DND-41 (cell line): ENCODE measurements at regions not wholly inside any gene's neighbourhood (a gene's known extent, or its start where the extent isn't known, plus 50 kb on each side); places are given as distances from the start of the nearest gene placed in this dataset.

ENCODE experiments used
- EZH2 ChIP-seq: IDR thresholded peaks from 3 replicates; pipeline ENCODE4 v1.6.1; 2012; ENCODE audit warnings: borderline replicate concordance, low read depth, mild to moderate bottlenecking, moderate library complexity, low read length, inconsistent platforms; ENCODE audit not compliant: severe bottlenecking
- TF ChIP-seq, protein P1 (sequence below): IDR thresholded peaks from 2 replicates; pipeline ENCODE4 v1.5.1; 2012; ENCODE audit warnings: borderline replicate concordance, low read length, moderate library complexity, mild to moderate bottlenecking; ENCODE audit not compliant: poor library complexity, severe bottlenecking; ENCODE audit errors: extremely low read depth

DNA sequence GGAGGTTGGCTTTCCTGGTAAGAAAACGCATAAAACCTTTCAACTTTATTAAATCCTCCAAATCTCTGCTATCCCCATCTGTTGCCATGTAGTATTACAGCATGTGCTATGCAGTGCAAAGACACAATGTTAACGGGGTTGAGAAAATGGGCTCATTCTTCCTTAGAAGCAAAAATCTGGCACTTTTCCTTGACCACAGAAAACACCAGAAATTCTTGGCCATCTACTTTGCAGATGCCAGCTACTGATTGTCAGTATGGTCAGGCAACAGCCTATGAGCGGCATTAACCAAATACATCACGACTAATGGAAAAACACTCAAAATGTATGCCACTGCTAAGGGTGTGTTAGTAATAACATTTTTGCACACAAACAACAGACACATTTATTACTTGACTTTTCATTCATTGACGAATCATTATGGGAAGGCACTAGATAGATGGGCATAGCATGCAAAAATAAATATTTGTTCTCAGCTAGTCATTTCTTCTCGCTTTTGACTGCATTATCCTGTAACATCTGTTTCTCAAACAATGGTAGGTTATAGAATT, 65.2 kb upstream of the CRIM1 start:
- TF ChIP-seq EZH2 = no peak
- TF ChIP-seq, protein P1, sequence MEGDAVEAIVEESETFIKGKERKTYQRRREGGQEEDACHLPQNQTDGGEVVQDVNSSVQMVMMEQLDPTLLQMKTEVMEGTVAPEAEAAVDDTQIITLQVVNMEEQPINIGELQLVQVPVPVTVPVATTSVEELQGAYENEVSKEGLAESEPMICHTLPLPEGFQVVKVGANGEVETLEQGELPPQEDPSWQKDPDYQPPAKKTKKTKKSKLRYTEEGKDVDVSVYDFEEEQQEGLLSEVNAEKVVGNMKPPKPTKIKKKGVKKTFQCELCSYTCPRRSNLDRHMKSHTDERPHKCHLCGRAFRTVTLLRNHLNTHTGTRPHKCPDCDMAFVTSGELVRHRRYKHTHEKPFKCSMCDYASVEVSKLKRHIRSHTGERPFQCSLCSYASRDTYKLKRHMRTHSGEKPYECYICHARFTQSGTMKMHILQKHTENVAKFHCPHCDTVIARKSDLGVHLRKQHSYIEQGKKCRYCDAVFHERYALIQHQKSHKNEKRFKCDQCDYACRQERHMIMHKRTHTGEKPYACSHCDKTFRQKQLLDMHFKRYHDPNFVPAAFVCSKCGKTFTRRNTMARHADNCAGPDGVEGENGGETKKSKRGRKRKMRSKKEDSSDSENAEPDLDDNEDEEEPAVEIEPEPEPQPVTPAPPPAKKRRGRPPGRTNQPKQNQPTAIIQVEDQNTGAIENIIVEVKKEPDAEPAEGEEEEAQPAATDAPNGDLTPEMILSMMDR = no peak
